WERI-Rb-1 (cell line): ENCODE measurements at regions not wholly inside any gene's neighbourhood (a gene's known extent, or its start where the extent isn't known, plus 50 kb on each side); places are given as distances from the start of the nearest gene placed in this dataset.

Experiments
- DNase-seq: peaks from one replicate; pipeline ENCODE4 v3.0.0-alpha.2; 2020
- H3K27ac ChIP-seq: fragments of 250-450 bp; sonication (Bioruptor Pico); 2 replicates; pipeline ENCODE4 v1.5.1; 2020; ENCODE audit warnings: mild to moderate bottlenecking, moderate library complexity
- H3K27me3 ChIP-seq: fragments of 250-450 bp; sonication (Bioruptor Pico); 2 replicates; pipeline ENCODE4 v1.5.1; 2021; ENCODE audit warnings: mild to moderate bottlenecking, low read depth, moderate library complexity; ENCODE audit not compliant: insufficient read depth, severe bottlenecking
- H3K36me3 ChIP-seq: fragments of 250-450 bp; sonication (Bioruptor Pico); 2 replicates; pipeline ENCODE4 v1.5.1; 2020; ENCODE audit warnings: mild to moderate bottlenecking, moderate library complexity
- H3K4me3 ChIP-seq: 2 replicates; pipeline ENCODE4 v1.5.1; 2011; ENCODE audit warnings: low read depth, mild to moderate bottlenecking, control low read depth, low read length
- H3K9me3 ChIP-seq: fragments of 250-450 bp; sonication (Bioruptor Pico); 2 replicates; pipeline ENCODE4 v1.5.1; 2021; ENCODE audit warnings: mild to moderate bottlenecking, moderate library complexity; ENCODE audit not compliant: severe bottlenecking
- TF ChIP-seq, protein P1 (sequence below): IDR thresholded peaks from 2 replicates; pipeline ENCODE4 v1.5.1; 2011; ENCODE audit warnings: low read depth, mild to moderate bottlenecking, control low read depth, inconsistent platforms, low read length

DNA sequence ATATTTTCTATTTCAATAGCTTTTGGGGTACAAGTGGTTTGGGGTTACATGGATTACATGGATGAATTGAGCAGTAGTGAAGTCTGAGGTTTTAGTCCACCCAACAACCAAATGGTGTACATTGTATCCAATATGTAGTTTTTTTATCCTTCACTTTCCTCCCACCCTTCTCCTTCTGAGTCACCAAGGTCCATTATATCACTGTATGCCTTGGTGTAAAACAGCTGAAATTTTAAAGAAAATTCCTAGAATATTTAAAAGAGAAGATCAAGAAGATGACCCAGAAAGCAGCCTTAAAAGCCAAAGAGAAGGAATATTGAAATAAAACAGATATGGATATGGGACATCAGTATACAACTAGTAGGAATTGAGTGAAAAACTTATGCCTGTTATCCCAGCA is 204.2 kb upstream of the COL8A1 start:
- no peaks in the 10 kb centered on the region for H3K36me3 ChIP-seq
- H3K9me3 ChIP-seq, result no peaks in the 10 kb centered on the region
- TF ChIP-seq, protein P1, sequence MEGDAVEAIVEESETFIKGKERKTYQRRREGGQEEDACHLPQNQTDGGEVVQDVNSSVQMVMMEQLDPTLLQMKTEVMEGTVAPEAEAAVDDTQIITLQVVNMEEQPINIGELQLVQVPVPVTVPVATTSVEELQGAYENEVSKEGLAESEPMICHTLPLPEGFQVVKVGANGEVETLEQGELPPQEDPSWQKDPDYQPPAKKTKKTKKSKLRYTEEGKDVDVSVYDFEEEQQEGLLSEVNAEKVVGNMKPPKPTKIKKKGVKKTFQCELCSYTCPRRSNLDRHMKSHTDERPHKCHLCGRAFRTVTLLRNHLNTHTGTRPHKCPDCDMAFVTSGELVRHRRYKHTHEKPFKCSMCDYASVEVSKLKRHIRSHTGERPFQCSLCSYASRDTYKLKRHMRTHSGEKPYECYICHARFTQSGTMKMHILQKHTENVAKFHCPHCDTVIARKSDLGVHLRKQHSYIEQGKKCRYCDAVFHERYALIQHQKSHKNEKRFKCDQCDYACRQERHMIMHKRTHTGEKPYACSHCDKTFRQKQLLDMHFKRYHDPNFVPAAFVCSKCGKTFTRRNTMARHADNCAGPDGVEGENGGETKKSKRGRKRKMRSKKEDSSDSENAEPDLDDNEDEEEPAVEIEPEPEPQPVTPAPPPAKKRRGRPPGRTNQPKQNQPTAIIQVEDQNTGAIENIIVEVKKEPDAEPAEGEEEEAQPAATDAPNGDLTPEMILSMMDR, result no peak
- no peak overlapping the region for H3K4me3 ChIP-seq
- no peak overlapping the region for H3K27ac ChIP-seq
- no peak for DNase-seq
- peaks cover 14% of the 10 kb centered on the region for H3K27me3 ChIP-seq

DNA sequence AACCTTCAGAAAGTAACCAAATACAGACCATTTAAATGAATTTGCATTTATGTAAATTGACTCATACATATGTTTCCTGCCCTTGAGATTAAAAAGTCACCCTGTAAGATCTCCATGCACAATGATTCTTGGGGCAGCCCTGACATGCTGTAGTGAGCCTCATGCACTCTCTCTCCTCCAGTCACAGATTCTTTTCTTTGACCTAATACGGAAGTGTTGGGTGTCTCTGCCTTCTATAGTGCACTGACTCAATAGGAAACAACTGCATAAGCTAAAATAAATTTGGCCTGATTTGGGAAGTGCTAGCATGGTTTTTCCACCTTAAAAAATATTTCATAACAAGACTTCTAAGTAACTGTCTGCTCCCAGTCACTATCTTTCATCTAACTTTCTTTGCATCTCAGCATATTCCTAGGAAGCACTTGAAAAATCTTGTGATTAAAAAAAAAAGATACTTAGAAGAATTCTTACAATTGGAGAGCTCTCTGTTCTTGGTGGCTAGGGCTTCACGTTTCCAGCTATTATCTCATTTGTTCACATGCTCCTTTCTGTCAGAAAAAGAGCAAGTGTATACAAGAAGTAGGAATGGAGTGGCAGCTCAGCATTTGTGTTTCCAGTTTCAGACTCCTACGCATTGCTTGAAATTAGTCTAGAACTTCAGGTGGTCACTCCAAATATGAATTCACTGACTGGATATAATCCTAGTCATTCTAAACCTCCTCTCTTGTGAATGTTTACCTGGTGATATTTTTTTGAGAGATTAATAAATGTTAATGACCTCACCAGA is 207.9 kb upstream of the COL8A1 start:
- Histone ChIP-seq H3K4me3 (no peak overlapping the region), H3K27me3 (peaks cover 11% of the 10 kb centered on the region), H3K27ac (no peak overlapping the region), H3K36me3 (no peaks in the 10 kb centered on the region), H3K9me3 (no peaks in the 10 kb centered on the region)
- TF ChIP-seq, protein P1, result no peak
- no peak for DNase-seq

- Histone ChIP-seq H3K9me3 (no peaks in the 10 kb centered on the region), H3K36me3 (no peaks in the 10 kb centered on the region), H3K27ac (no peak overlapping the region), H3K27me3 (peaks cover 8% of the 10 kb centered on the region), H3K4me3 (no peak overlapping the region)
- TF ChIP-seq, protein P1, result no peak
- DNase-seq, result no peak
Observed at GRCh38 chr3:99429502-99429901, 208.9 kb upstream of the COL8A1 start.

DNA sequence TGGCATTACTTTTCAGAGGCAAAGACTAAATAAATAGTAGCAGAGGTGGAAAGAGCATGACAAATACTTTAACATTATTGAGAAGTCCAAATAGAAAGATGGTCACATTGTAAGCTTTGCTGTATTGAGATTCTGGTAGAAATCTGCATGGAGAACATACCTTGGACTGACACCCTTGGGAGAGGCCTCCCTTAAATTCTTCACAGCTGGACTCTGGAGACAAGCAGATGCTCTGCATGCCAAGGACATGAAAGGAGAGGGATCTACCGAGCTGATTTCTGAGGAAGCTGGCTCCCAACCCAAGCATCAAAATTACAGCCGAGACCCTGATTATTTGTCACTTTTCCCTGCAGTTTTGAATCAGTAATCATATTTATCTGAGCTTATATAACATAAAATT is 212.5 kb upstream of the COL8A1 start:
- TF ChIP-seq, protein P1, result no peak
- no peak overlapping the region for H3K4me3 ChIP-seq
- H3K9me3 ChIP-seq, result no peaks in the 10 kb centered on the region
- H3K27me3 ChIP-seq, result peaks cover 2% of the 10 kb centered on the region
- no peak for DNase-seq
- H3K27ac ChIP-seq, result no peak overlapping the region
- no peaks in the 10 kb centered on the region for H3K36me3 ChIP-seq

DNA sequence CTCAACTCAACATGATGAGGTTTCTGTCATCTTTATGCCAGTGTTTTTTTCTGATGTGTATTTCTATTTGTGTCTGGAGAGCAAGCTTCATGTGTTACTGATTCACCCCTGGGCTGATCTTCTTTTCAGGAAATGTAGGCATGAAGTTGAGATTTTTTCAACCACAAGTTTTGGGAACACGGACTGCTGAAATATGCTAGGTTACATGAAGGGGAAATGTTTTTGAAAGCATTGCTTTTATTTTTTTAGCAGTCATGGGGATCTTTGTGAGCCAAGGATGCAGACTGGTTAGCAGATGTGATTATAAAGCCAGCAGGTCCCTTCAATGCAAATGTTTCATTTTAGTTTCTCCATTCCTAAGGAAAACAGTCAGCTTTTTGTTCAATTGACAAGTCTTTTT is 219.3 kb upstream of the COL8A1 start:
- H3K27ac ChIP-seq, result no peak overlapping the region
- no peak for DNase-seq
- no peaks in the 10 kb centered on the region for H3K9me3 ChIP-seq
- no peak overlapping the region for H3K4me3 ChIP-seq
- no peaks in the 10 kb centered on the region for H3K36me3 ChIP-seq
- peaks cover 2% of the 10 kb centered on the region for H3K27me3 ChIP-seq
- TF ChIP-seq, protein P1, result no peak

DNA sequence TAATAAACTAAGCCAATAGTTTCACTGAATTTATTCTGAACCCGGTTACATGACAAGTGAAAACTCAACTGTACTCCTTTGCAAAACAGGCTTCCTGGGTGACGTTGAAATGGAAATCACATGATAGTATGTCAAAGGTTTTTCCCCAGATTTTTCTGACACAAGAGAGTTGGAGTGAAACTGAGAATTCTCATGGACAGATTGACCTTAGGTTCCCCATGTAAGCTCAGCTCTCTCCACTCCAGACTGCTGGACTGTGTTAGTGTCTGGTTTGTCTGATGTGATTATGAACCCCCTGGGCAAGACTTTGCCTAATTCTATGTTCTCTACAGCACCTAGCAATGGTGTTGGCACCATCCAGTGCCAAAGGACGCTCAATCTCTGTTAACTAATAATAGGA is 219.7 kb upstream of the COL8A1 start:
- no peak for DNase-seq
- TF ChIP-seq, protein P1, result no peak
- no peak overlapping the region for H3K27ac ChIP-seq

More for the DNA sequence above, 219.7 kb upstream of the COL8A1 start:
- Histone ChIP-seq H3K4me3 (no peak overlapping the region), H3K27me3 (peaks cover 2% of the 10 kb centered on the region), H3K36me3 (no peaks in the 10 kb centered on the region), H3K9me3 (no peaks in the 10 kb centered on the region)
